ENCODE measurements at regions not wholly inside any gene's neighbourhood (a gene's known extent, or its start where the extent isn't known, plus 50 kb on each side); places are given as distances from the start of the nearest gene placed in this dataset.

DNA sequence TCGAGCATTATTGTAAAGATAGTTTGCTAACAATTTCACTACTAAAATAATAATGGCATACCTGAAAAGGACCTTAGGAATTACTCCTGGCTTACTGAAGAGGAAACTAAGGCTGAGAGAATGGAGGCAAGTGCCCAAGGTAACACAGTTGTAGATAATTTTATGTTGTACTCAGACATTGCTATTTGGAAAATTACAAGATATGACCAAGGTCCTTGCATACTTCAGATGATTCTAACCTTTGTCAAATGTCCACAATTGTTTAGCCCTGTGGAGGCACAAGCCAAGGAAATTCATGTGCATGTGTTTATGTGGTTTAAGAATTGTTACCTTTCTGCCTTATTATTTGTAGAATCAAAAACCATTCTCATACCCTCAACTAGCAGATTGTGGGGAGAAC is 105.7 kb downstream of the TUSC7 start:
- Histone ChIP-seq H3K27ac (ENCODE audit: low read depth, low read length) (no peak overlapping the region), H3K27me3 (ENCODE audit: control insufficient read depth in 1 of 2, insufficient read depth in 2 of 2, low read length in 2 of 2) (no peaks in the 10 kb centered on the region), H3K9ac (ENCODE audit: low read depth in 1 of 2, low read length in 2 of 2) (no peak overlapping the region), H3K9me3 (ENCODE audit: control insufficient read depth in 1 of 2, low read length in 2 of 2) (no peaks in the 10 kb centered on the region), H3K36me3 (ENCODE audit: control insufficient read depth in 1 of 2, insufficient read depth in 2 of 2, low read length in 2 of 2) (no peaks in the 10 kb centered on the region), H3K4me1 (ENCODE audit: control insufficient read depth in 1 of 2, insufficient read depth in 2 of 2, low read length in 2 of 2) (no peaks in the 10 kb centered on the region), H3K4me3 (ENCODE audit: low read depth in 1 of 2, low read length in 2 of 2) (no peak overlapping the region)

DNA sequence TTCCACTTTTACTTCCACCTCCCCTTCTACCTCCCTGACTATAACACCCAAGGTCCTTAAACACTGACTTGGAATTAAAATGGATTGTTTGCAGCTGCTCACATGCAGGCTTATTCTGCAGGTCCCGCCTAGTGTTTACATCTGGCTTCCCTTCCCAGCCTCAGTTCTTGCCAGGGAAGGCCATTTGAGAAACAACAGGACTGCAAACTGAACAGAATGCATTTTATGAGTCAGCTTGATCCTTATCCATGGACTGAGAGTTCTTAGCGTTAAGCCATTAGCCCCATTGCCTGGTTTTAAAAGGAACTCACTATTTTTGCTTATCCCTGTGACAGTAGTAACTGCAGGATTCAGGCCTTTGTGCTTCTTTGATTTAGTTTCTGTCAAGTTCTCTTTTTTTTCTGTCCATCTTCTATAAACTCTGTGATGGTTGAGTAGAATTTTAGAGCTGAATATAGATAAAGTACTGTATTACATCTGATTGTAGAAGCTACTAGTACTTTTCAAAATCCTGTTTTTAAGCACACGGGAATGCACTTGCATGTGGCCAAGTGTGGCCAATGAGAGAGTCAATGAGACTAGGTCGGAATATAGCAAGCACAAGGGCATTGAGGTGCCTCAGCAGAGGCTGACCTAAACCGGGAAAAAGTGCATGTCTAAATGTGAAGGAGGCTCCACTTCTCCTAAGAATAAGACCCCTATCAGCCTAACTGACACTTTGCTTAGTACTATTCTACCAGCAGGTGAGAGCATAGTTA is 106.4 kb downstream of the TUSC7 start:
- Histone ChIP-seq H3K27me3 (ENCODE audit: control insufficient read depth in 1 of 2, insufficient read depth in 2 of 2, low read length in 2 of 2) (no peaks in the 10 kb centered on the region), H3K9ac (ENCODE audit: low read depth in 1 of 2, low read length in 2 of 2) (no peak overlapping the region), H3K4me1 (ENCODE audit: control insufficient read depth in 1 of 2, insufficient read depth in 2 of 2, low read length in 2 of 2) (no peaks in the 10 kb centered on the region), H3K27ac (ENCODE audit: low read depth, low read length) (no peak overlapping the region), H3K36me3 (ENCODE audit: control insufficient read depth in 1 of 2, insufficient read depth in 2 of 2, low read length in 2 of 2) (no peaks in the 10 kb centered on the region), H3K4me3 (ENCODE audit: low read depth in 1 of 2, low read length in 2 of 2) (no peak overlapping the region), H3K9me3 (ENCODE audit: control insufficient read depth in 1 of 2, low read length in 2 of 2) (no peaks in the 10 kb centered on the region)

DNA sequence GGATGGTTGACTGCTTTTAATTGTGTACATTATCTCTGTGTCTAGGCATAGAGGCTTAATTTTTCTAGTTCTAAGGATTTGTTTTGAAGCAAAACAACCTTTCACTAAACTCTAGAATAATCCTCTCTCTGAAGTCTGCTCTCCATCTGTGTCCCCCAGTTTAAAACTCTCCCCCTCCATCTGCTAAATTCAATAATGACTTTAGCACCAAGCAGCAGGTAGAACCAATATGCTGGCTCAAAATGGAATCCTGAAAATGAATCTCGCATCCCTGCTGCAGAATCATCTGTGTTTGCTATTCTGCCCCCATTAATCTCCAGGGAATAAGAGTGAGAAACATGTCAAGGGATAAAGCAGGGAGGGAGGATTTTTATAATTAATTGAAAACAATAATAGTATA is 111.8 kb downstream of the TUSC7 start:
- H3K4me1 ChIP-seq (ENCODE audit: control insufficient read depth in 1 of 2, insufficient read depth in 2 of 2, low read length in 2 of 2) = no peaks in the 10 kb centered on the region
- no peaks in the 10 kb centered on the region for H3K9me3 ChIP-seq (ENCODE audit: control insufficient read depth in 1 of 2, low read length in 2 of 2)
- no peak overlapping the region for H3K27ac ChIP-seq (ENCODE audit: low read depth, low read length)
- no peaks in the 10 kb centered on the region for H3K36me3 ChIP-seq (ENCODE audit: control insufficient read depth in 1 of 2, insufficient read depth in 2 of 2, low read length in 2 of 2)
- H3K9ac ChIP-seq (ENCODE audit: low read depth in 1 of 2, low read length in 2 of 2) = no peak overlapping the region
- H3K27me3 ChIP-seq (ENCODE audit: control insufficient read depth in 1 of 2, insufficient read depth in 2 of 2, low read length in 2 of 2) = no peaks in the 10 kb centered on the region
- H3K4me3 ChIP-seq (ENCODE audit: low read depth in 1 of 2, low read length in 2 of 2) = no peak overlapping the region

DNA sequence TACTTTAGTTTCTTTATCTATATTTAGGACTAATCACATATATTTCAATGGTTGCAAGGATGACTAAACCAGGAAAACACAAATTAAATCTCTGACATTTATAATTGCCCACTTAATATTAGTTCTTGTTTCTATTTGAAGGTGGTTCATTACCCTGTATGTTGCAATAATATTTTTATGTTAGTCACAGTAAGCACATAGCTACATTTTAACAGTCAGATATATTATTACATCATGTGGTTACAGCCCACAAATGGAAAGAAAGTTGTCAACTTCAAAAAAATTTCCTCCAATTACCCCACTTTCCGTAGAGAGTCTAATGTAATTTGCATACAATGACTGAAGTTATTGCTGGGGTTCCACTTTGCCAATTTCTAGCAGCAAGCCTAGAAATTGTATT is 114.6 kb downstream of the TUSC7 start:
- H3K4me3 ChIP-seq (ENCODE audit: low read depth in 1 of 2, low read length in 2 of 2) = no peak overlapping the region
- no peaks in the 10 kb centered on the region for H3K27me3 ChIP-seq (ENCODE audit: control insufficient read depth in 1 of 2, insufficient read depth in 2 of 2, low read length in 2 of 2)
- H3K9ac ChIP-seq (ENCODE audit: low read depth in 1 of 2, low read length in 2 of 2) = no peak overlapping the region
- no peaks in the 10 kb centered on the region for H3K9me3 ChIP-seq (ENCODE audit: control insufficient read depth in 1 of 2, low read length in 2 of 2)
- no peak overlapping the region for H3K27ac ChIP-seq (ENCODE audit: low read depth, low read length)
- no peaks in the 10 kb centered on the region for H3K4me1 ChIP-seq (ENCODE audit: control insufficient read depth in 1 of 2, insufficient read depth in 2 of 2, low read length in 2 of 2)
- no peaks in the 10 kb centered on the region for H3K36me3 ChIP-seq (ENCODE audit: control insufficient read depth in 1 of 2, insufficient read depth in 2 of 2, low read length in 2 of 2)

DNA sequence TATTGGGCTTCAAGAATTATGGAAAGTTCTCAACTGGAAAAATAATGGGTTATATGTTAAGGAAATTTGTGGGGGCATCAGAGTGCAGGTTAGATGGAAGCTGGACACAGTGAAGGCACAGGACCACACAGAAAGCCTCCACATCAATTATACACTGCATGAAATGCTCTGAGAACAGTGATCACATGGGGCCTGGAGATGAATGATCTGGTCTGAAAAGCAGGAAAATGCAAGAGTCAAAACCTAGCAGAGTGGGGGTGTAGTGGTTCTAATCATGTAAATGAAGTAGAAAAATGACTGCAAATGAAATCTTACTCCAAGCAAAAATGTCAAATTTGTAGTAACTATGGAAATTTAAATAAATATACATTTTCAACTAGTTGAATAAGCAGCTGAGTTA is 123.6 kb downstream of the TUSC7 start:
- Histone ChIP-seq H3K4me3 (ENCODE audit: low read depth in 1 of 2, low read length in 2 of 2) (no peak overlapping the region), H3K36me3 (ENCODE audit: control insufficient read depth in 1 of 2, insufficient read depth in 2 of 2, low read length in 2 of 2) (no peaks in the 10 kb centered on the region), H3K27ac (ENCODE audit: low read depth, low read length) (no peak overlapping the region), H3K9me3 (ENCODE audit: control insufficient read depth in 1 of 2, low read length in 2 of 2) (no peaks in the 10 kb centered on the region), H3K4me1 (ENCODE audit: control insufficient read depth in 1 of 2, insufficient read depth in 2 of 2, low read length in 2 of 2) (no peaks in the 10 kb centered on the region), H3K9ac (ENCODE audit: low read depth in 1 of 2, low read length in 2 of 2) (no peak overlapping the region), H3K27me3 (ENCODE audit: control insufficient read depth in 1 of 2, insufficient read depth in 2 of 2, low read length in 2 of 2) (no peaks in the 10 kb centered on the region)

DNA sequence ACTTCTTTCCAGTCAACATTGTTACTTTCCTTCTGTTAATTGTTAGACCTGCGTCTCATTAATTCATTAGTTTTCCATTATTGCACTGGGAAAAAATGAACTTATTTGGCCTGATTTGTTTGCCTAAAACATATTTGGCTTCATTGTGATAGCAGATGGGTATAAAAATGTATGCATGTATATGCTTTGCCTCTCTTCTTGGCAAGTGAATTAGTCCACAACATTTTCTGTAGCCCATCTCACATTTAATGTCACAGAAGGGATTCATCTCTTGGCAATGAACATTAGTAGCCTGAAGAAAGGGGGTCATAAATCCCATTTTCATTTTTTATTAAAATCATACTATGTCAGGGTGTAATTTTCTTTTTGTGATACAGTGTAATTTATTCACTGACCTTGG is 125.2 kb downstream of the TUSC7 start:
- Histone ChIP-seq H3K9ac (ENCODE audit: low read depth in 1 of 2, low read length in 2 of 2) (no peak overlapping the region), H3K36me3 (ENCODE audit: control insufficient read depth in 1 of 2, insufficient read depth in 2 of 2, low read length in 2 of 2) (no peaks in the 10 kb centered on the region), H3K4me1 (ENCODE audit: control insufficient read depth in 1 of 2, insufficient read depth in 2 of 2, low read length in 2 of 2) (no peaks in the 10 kb centered on the region), H3K27ac (ENCODE audit: low read depth, low read length) (no peak overlapping the region), H3K27me3 (ENCODE audit: control insufficient read depth in 1 of 2, insufficient read depth in 2 of 2, low read length in 2 of 2) (no peaks in the 10 kb centered on the region), H3K9me3 (ENCODE audit: control insufficient read depth in 1 of 2, low read length in 2 of 2) (no peaks in the 10 kb centered on the region), H3K4me3 (ENCODE audit: low read depth in 1 of 2, low read length in 2 of 2) (no peak overlapping the region)

DNA sequence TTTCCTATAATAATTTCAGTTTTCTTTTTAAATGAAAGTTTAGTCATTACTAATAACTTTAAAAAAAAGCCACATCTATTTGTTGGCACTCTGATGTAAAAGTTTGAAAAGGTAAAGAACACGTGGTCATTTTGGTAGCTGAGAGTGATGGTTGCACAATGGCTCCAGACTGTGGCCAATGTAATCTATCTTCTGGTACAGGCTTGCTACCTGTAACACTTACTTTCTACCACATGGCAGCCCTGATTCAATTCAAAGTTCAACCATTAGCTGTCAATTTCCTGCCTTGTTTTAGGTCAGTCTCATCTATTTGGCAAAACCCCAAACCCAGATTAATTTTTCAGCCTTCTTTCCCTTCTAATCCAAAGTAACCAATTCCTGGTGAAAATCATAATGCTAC is 126.1 kb downstream of the TUSC7 start:
- Histone ChIP-seq H3K27me3 (ENCODE audit: control insufficient read depth in 1 of 2, insufficient read depth in 2 of 2, low read length in 2 of 2) (no peaks in the 10 kb centered on the region), H3K9me3 (ENCODE audit: control insufficient read depth in 1 of 2, low read length in 2 of 2) (no peaks in the 10 kb centered on the region), H3K4me3 (ENCODE audit: low read depth in 1 of 2, low read length in 2 of 2) (no peak overlapping the region)

DNA sequence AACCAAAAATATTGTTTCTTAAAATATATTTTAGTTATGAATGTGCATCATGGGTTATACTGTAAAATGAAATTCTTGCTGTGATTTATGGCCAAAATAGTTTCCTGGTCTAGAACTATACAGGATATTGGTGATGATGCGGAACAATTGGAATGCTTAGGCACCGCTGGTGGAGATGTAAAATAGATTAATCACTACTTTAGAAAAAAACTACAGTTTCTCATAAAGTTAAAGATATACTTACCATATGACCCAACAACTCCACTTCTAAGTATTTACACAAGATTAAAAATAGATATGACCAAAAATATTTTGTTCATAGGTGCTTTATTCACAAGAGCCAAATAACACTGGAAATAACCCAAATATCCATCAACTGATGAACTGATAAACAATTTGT is 126.7 kb downstream of the TUSC7 start:
- Histone ChIP-seq H3K27ac (ENCODE audit: low read depth, low read length) (no peak overlapping the region), H3K4me3 (ENCODE audit: low read depth in 1 of 2, low read length in 2 of 2) (no peak overlapping the region), H3K9me3 (ENCODE audit: control insufficient read depth in 1 of 2, low read length in 2 of 2) (no peaks in the 10 kb centered on the region), H3K36me3 (ENCODE audit: control insufficient read depth in 1 of 2, insufficient read depth in 2 of 2, low read length in 2 of 2) (no peaks in the 10 kb centered on the region), H3K27me3 (ENCODE audit: control insufficient read depth in 1 of 2, insufficient read depth in 2 of 2, low read length in 2 of 2) (no peaks in the 10 kb centered on the region), H3K9ac (ENCODE audit: low read depth in 1 of 2, low read length in 2 of 2) (no peak overlapping the region), H3K4me1 (ENCODE audit: control insufficient read depth in 1 of 2, insufficient read depth in 2 of 2, low read length in 2 of 2) (no peaks in the 10 kb centered on the region)

More for the DNA sequence above, 126.1 kb downstream of the TUSC7 start:
- H3K4me1 ChIP-seq (ENCODE audit: control insufficient read depth in 1 of 2, insufficient read depth in 2 of 2, low read length in 2 of 2) = no peaks in the 10 kb centered on the region
- H3K9ac ChIP-seq (ENCODE audit: low read depth in 1 of 2, low read length in 2 of 2) = no peak overlapping the region
- H3K36me3 ChIP-seq (ENCODE audit: control insufficient read depth in 1 of 2, insufficient read depth in 2 of 2, low read length in 2 of 2) = no peaks in the 10 kb centered on the region
- H3K27ac ChIP-seq (ENCODE audit: low read depth, low read length) = no peak overlapping the region

DNA sequence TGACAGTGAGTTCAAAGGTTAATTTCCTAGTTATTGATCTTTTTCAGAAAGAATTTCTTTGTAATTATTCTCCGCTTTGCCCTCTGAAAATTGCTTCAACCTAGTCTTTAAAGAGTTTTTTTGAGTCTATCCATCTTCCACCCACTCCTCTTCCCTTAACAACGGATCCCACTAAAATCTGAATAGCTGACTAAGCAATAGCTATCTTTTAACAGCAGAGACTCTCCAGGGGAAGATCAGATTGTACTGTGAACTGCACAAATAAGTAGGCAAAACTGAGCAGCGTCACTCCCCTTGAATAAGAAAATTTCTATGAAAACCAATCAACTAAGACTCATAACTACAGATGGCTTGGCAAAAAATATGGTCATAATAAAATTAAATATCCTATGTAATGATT is 127.9 kb downstream of the TUSC7 start:
- no peak overlapping the region for H3K4me3 ChIP-seq (ENCODE audit: low read depth in 1 of 2, low read length in 2 of 2)
- H3K4me1 ChIP-seq (ENCODE audit: control insufficient read depth in 1 of 2, insufficient read depth in 2 of 2, low read length in 2 of 2) = no peaks in the 10 kb centered on the region
- no peaks in the 10 kb centered on the region for H3K36me3 ChIP-seq (ENCODE audit: control insufficient read depth in 1 of 2, insufficient read depth in 2 of 2, low read length in 2 of 2)
- no peak overlapping the region for H3K27ac ChIP-seq (ENCODE audit: low read depth, low read length)
- H3K9me3 ChIP-seq (ENCODE audit: control insufficient read depth in 1 of 2, low read length in 2 of 2) = no peaks in the 10 kb centered on the region
- no peak overlapping the region for H3K9ac ChIP-seq (ENCODE audit: low read depth in 1 of 2, low read length in 2 of 2)
- H3K27me3 ChIP-seq (ENCODE audit: control insufficient read depth in 1 of 2, insufficient read depth in 2 of 2, low read length in 2 of 2) = no peaks in the 10 kb centered on the region

DNA sequence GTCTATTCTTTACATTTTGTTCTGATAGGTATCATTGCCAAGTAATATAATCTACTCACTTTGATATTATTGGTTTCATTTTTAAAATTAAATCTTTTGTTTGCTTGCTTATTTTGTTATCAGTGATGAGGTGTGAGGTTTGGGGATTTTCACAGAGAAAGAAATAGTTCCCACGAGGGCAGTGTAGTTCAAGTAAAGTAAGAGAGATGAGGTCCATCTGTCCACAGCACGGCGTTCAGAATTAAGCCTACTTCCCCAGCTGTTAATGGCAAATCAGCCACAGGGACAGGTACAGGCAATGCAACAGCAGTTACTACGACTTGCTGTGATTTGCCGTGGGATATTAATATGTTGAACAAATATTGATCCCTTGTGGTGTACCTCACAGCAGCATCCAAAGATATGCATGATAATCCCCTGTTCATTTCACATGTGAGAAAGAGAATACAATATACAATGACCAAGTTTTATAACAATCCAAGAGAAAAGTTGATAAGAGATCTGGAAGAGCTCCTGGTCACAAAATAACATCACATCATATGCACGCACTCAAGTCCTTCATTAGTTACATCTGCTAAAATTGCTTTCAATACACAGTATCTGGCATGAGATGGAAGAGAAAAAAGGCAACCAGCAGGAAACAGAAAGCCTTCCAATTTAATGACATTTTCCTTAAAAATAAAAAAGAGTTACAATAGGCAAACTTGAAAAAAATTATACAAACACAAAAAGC is 131.6 kb downstream of the TUSC7 start:
- no peaks in the 10 kb centered on the region for H3K9me3 ChIP-seq (ENCODE audit: control insufficient read depth in 1 of 2, low read length in 2 of 2)
- H3K9ac ChIP-seq (ENCODE audit: low read depth in 1 of 2, low read length in 2 of 2) = no peak overlapping the region
- no peaks in the 10 kb centered on the region for H3K36me3 ChIP-seq (ENCODE audit: control insufficient read depth in 1 of 2, insufficient read depth in 2 of 2, low read length in 2 of 2)
- no peak overlapping the region for H3K4me3 ChIP-seq (ENCODE audit: low read depth in 1 of 2, low read length in 2 of 2)
- H3K27ac ChIP-seq (ENCODE audit: low read depth, low read length) = no peak overlapping the region
- H3K4me1 ChIP-seq (ENCODE audit: control insufficient read depth in 1 of 2, insufficient read depth in 2 of 2, low read length in 2 of 2) = no peaks in the 10 kb centered on the region
- no peaks in the 10 kb centered on the region for H3K27me3 ChIP-seq (ENCODE audit: control insufficient read depth in 1 of 2, insufficient read depth in 2 of 2, low read length in 2 of 2)
